ENCODE measurements at regions not wholly inside any gene's neighbourhood (a gene's known extent, or its start where the extent isn't known, plus 50 kb on each side); places are given as distances from the start of the nearest gene placed in this dataset.
"Not testable (repeated sequence)": the region's sequence is repeated elsewhere in the genome, so short reads cannot be mapped to it uniquely, and the experiment has no call there.

DNA sequence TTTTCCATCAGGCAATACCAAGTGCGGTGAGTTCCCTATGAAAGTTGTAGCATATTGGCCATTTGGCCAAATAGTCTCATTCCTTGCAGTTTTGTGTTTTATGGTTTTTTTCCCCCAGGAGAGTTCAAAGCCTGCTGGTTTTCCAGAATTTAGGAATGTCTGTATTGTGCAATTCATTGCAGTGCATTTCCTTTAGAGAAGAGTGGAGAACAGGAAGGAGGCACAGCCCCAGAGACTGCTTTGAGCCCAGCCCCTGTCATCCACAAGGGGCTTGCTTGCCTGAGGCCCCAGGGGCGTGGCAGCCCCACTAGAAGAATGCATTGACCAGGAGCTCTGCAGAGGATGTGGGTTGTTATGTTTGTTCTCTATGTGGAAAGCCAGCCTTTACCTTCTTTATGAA is 375.5 kb downstream of the BCL2L11 start:
- TF ChIP-seq, protein P1, sequence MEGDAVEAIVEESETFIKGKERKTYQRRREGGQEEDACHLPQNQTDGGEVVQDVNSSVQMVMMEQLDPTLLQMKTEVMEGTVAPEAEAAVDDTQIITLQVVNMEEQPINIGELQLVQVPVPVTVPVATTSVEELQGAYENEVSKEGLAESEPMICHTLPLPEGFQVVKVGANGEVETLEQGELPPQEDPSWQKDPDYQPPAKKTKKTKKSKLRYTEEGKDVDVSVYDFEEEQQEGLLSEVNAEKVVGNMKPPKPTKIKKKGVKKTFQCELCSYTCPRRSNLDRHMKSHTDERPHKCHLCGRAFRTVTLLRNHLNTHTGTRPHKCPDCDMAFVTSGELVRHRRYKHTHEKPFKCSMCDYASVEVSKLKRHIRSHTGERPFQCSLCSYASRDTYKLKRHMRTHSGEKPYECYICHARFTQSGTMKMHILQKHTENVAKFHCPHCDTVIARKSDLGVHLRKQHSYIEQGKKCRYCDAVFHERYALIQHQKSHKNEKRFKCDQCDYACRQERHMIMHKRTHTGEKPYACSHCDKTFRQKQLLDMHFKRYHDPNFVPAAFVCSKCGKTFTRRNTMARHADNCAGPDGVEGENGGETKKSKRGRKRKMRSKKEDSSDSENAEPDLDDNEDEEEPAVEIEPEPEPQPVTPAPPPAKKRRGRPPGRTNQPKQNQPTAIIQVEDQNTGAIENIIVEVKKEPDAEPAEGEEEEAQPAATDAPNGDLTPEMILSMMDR (IDR thresholded peaks at IDR 0.05), result not testable (repeated sequence)
- not testable (repeated sequence) for TF ChIP-seq POLR2A (IDR thresholded peaks at IDR 0.05)
